ENCODE measurements at regions not wholly inside any gene's neighbourhood (a gene's known extent, or its start where the extent isn't known, plus 50 kb on each side); places are given as distances from the start of the nearest gene placed in this dataset.

- ATAC-seq (no peak), DNase-seq (no peak)
- H3K9me3 Mint-ChIP-seq: no peaks in the 10 kb centered on the region
- 67% methylated on average over 3 of the region's 3 CpGs for WGBS (ENCODE audit: insufficient coverage)
- no peaks in the 10 kb centered on the region for H3K36me3 Mint-ChIP-seq
- Histone ChIP-seq H3K27me3 (ENCODE audit: control insufficient read depth, insufficient read depth, low read length) (no peaks in the 10 kb centered on the region), H3K36me3 (ENCODE audit: control insufficient read depth, insufficient read depth, low read length) (no peaks in the 10 kb centered on the region), H3K4me3 (ENCODE audit: low read length) (no peak overlapping the region), H3K4me1 (ENCODE audit: control insufficient read depth, insufficient read depth, low read length) (no peaks in the 10 kb centered on the region), H3K27ac (ENCODE audit: low read length) (no peak overlapping the region), H3K9me3 (ENCODE audit: control insufficient read depth, insufficient read depth, low read length) (no peaks in the 10 kb centered on the region)
- peaks cover 0 to 8% of the 10 kb centered on the region in 2 donors for H3K4me1 Mint-ChIP-seq
- no peak overlapping the region for H3K4me3 Mint-ChIP-seq
- no peak for TF ChIP-seq CTCF (IDR thresholded peaks at IDR 0.05)
- no peaks in the 10 kb centered on the region for H3K27me3 Mint-ChIP-seq (ENCODE audit: low read depth in 2 of 2)
- H3K27ac Mint-ChIP-seq: no peak overlapping the region
- intact Hi-C loops (cut with micrococcal nuclease): no loop called here
These were observed 347.5 kb downstream of the PRL start for GRCh38 chr6:21949211-21949801.

GRCh38 chr6:21952367-21952766 is 344.5 kb downstream of the PRL start:
- Mint-ChIP-seq H3K27ac (no peak overlapping the region), H3K9me3 (no peaks in the 10 kb centered on the region), H3K36me3 (no peaks in the 10 kb centered on the region), H3K4me3 (no peak overlapping the region), H3K27me3 (ENCODE audit: low read depth in 2 of 2) (no peaks in the 10 kb centered on the region), H3K4me1 (peaks cover 0 to 8% of the 10 kb centered on the region in 2 donors)
- TF ChIP-seq CTCF (IDR thresholded peaks at IDR 0.05): no peak
- H3K9me3 ChIP-seq (ENCODE audit: control insufficient read depth, insufficient read depth, low read length): no peaks in the 10 kb centered on the region
- ATAC-seq: peak in 1 of 3 donors; percentile 21
- no peaks in the 10 kb centered on the region for H3K4me1 ChIP-seq (ENCODE audit: control insufficient read depth, insufficient read depth, low read length)
- 91% methylated on average over 7 of the region's 7 CpGs for WGBS (ENCODE audit: insufficient coverage)
- H3K36me3 ChIP-seq (ENCODE audit: control insufficient read depth, insufficient read depth, low read length): no peaks in the 10 kb centered on the region
- intact Hi-C loops (cut with micrococcal nuclease): no loop called here
- H3K4me3 ChIP-seq (ENCODE audit: low read length): no peak overlapping the region
- H3K27ac ChIP-seq (ENCODE audit: low read length): no peak overlapping the region
- no peaks in the 10 kb centered on the region for H3K27me3 ChIP-seq (ENCODE audit: control insufficient read depth, insufficient read depth, low read length)
- no peak for DNase-seq

- Mint-ChIP-seq H3K27ac (no peak overlapping the region), H3K36me3 (no peaks in the 10 kb centered on the region), H3K4me1 (peaks cover 0 to 8% of the 10 kb centered on the region in 2 donors), H3K27me3 (ENCODE audit: low read depth in 2 of 2) (no peaks in the 10 kb centered on the region), H3K4me3 (no peak overlapping the region), H3K9me3 (no peaks in the 10 kb centered on the region)
- Histone ChIP-seq H3K36me3 (ENCODE audit: control insufficient read depth, insufficient read depth, low read length) (no peaks in the 10 kb centered on the region), H3K4me1 (ENCODE audit: control insufficient read depth, insufficient read depth, low read length) (no peaks in the 10 kb centered on the region), H3K4me3 (ENCODE audit: low read length) (no peak overlapping the region), H3K9me3 (ENCODE audit: control insufficient read depth, insufficient read depth, low read length) (no peaks in the 10 kb centered on the region), H3K27ac (ENCODE audit: low read length) (no peak overlapping the region), H3K27me3 (ENCODE audit: control insufficient read depth, insufficient read depth, low read length) (no peaks in the 10 kb centered on the region)
- 90% methylated on average over 9 of the region's 10 CpGs for WGBS (ENCODE audit: insufficient coverage)
- ATAC-seq (no peak), DNase-seq (no peak)
- intact Hi-C loops (cut with micrococcal nuclease): no loop called here
- TF ChIP-seq CTCF (IDR thresholded peaks at IDR 0.05): no peak
These were observed 342.7 kb downstream of the PRL start for GRCh38 chr6:21953831-21954801.
